GM04504 (cell line): ENCODE measurements at regions not wholly inside any gene's neighbourhood (a gene's known extent, or its start where the extent isn't known, plus 50 kb on each side); places are given as distances from the start of the nearest gene placed in this dataset.

ENCODE experiments used
- DNase-seq: peaks from one replicate; pipeline ENCODE4 v3.0.0-alpha.2; 2012; ENCODE audit warnings: low read depth

- DNase-seq = no peak
Measured at GRCh38 chr11:70486731-70487130, 88.4 kb downstream of the CTTN start.

- DNase-seq = no peak
Measured at GRCh38 chr11:70487160-70487559, 88.8 kb downstream of the CTTN start.

- no peak for DNase-seq
Measured at GRCh38 chr11:70487756-70488155, 89.4 kb downstream of the CTTN start.

GRCh38 chr11:70488171-70488703 lies 89.9 kb downstream of the CTTN start:
- no peak for DNase-seq

GRCh38 chr11:70489276-70489675 lies 90.9 kb downstream of the CTTN start:
- no peak for DNase-seq

GRCh38 chr11:70490208-70490607 lies 91.9 kb downstream of the CTTN start:
- no peak for DNase-seq

GRCh38 chr11:70490723-70491558 lies 92.6 kb downstream of the CTTN start:
- no peak for DNase-seq

GRCh38 chr11:70491696-70492472 lies 93.6 kb downstream of the CTTN start:
- no peak for DNase-seq

- DNase-seq = no peak
Measured at GRCh38 chr11:70493089-70493474, 94.8 kb downstream of the CTTN start.

GRCh38 chr11:70493891-70494290 lies 95.6 kb downstream of the CTTN start:
- DNase-seq = no peak

- no peak for DNase-seq
Measured at GRCh38 chr11:70494559-70495350, 96.4 kb downstream of the CTTN start.

- DNase-seq = no peak
Measured at GRCh38 chr11:70495351-70496310, 97.3 kb downstream of the CTTN start.

- no peak for DNase-seq
Measured at GRCh38 chr11:70496591-70497535, 98.5 kb downstream of the CTTN start.

- no peak for DNase-seq
Measured at GRCh38 chr11:70497536-70498075, 99.3 kb downstream of the CTTN start.

GRCh38 chr11:70498171-70498571 lies 99.8 kb downstream of the CTTN start:
- no peak for DNase-seq

GRCh38 chr11:70498976-70499801 lies 100.9 kb downstream of the CTTN start:
- DNase-seq = no peak

- DNase-seq = no peak
Measured at GRCh38 chr11:70500076-70500847, 101.9 kb downstream of the CTTN start.
